HUES48 (cell line): ENCODE measurements at regions not wholly inside any gene's neighbourhood (a gene's known extent, or its start where the extent isn't known, plus 50 kb on each side); places are given as distances from the start of the nearest gene placed in this dataset.

Experiments used
- H3K27ac ChIP-seq: one replicate; pipeline ENCODE4 v1.7.0; 2013; ENCODE audit warnings: low read depth, low read length, inconsistent platforms
- H3K27me3 ChIP-seq: 2 replicates; pipeline ENCODE4 v1.6.1; 2013; ENCODE audit warnings: mild to moderate bottlenecking, low read length; ENCODE audit not compliant: control insufficient read depth, insufficient read depth
- H3K36me3 ChIP-seq: 2 replicates; pipeline ENCODE4 v1.6.1; 2013; ENCODE audit warnings: low read length; ENCODE audit not compliant: control insufficient read depth, insufficient read depth
- H3K4me1 ChIP-seq: 2 replicates; pipeline ENCODE4 v1.6.1; 2013; ENCODE audit warnings: mild to moderate bottlenecking, low read length; ENCODE audit not compliant: control insufficient read depth, insufficient read depth
- H3K4me3 ChIP-seq: 2 replicates; pipeline ENCODE4 v1.5.1; 2013; ENCODE audit warnings: mild to moderate bottlenecking, low read depth, low read length
- H3K9ac ChIP-seq: 2 replicates; pipeline ENCODE4 v1.6.1; 2013; ENCODE audit warnings: mild to moderate bottlenecking, low read depth, low read length, moderate library complexity
- H3K9me3 ChIP-seq: 2 replicates; pipeline ENCODE4 v1.6.1; 2013; ENCODE audit warnings: low read length; ENCODE audit not compliant: control insufficient read depth, insufficient read depth

DNA sequence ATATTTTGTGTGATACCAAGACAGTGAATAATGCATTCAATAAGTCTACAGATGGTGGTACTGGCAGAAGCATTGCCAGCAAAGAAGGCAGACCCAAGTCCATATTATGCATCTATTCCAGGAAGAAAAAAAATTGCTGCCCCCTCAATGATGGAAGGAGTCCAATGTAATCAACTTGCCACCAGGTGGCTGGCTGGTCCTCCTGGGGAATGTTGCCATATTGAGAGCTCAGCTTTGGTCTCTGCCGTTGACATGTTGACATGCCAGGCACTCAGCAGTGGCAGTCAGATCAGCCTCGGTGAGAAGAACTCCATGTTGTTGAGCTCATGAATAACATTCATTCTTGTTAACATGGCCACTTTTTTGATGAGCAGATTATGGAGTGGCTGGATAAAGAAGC lies 298.5 kb downstream of the IGSF11 start:
- Histone ChIP-seq H3K9me3 (no peaks in the 10 kb centered on the region; the same call in 1 of the 2 replicates), H3K36me3 (no peaks in the 10 kb centered on the region), H3K4me3 (no peak overlapping the region), H3K27me3 (no peaks in the 10 kb centered on the region), H3K27ac (no peak overlapping the region), H3K4me1 (no peaks in the 10 kb centered on the region), H3K9ac (no peak overlapping the region)

GRCh38 chr3:118740722-118741290 lies 293.8 kb downstream of the IGSF11 start:
- Histone ChIP-seq H3K36me3 (no peaks in the 10 kb centered on the region), H3K4me3 (no peak overlapping the region), H3K9me3 (no peaks in the 10 kb centered on the region; the same call in 1 of the 2 replicates), H3K27ac (no peak overlapping the region), H3K9ac (no peak overlapping the region), H3K4me1 (no peaks in the 10 kb centered on the region), H3K27me3 (no peaks in the 10 kb centered on the region)

- no peak overlapping the region for H3K9ac ChIP-seq
- no peaks in the 10 kb centered on the region; the same call in 1 of the 2 replicates for H3K9me3 ChIP-seq
- no peak overlapping the region for H3K27ac ChIP-seq
- no peaks in the 10 kb centered on the region for H3K36me3 ChIP-seq
- no peaks in the 10 kb centered on the region for H3K4me1 ChIP-seq
- no peaks in the 10 kb centered on the region for H3K27me3 ChIP-seq
- H3K4me3 ChIP-seq, result no peak overlapping the region
Observed at GRCh38 chr3:118742760-118743159, 291.9 kb downstream of the IGSF11 start.

DNA sequence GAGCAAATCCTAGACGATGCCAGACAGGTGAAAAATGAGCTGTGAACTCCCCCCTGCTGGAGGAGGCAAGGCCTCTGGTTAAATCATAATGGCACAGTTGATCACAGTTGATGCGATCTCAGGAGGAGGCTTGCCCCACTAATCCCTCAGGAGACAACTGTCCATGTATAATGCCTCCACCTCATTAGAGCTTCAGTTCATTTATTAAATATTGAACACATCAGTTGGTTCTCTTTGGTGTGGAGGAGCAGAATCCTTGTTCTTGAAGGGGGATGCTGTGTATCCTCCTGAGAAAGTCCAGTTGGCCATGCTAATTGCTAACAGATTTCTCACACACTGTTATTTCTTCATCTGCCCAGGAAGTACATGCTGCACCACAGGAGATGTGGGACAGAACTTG lies 290.5 kb downstream of the IGSF11 start:
- Histone ChIP-seq H3K27ac (no peak overlapping the region), H3K27me3 (no peaks in the 10 kb centered on the region), H3K4me1 (no peaks in the 10 kb centered on the region), H3K36me3 (no peaks in the 10 kb centered on the region), H3K4me3 (no peak overlapping the region), H3K9me3 (no peaks in the 10 kb centered on the region; the same call in 1 of the 2 replicates), H3K9ac (no peak overlapping the region)

GRCh38 chr3:118754406-118755252 lies 280.0 kb downstream of the IGSF11 start:
- Histone ChIP-seq H3K27ac (no peak overlapping the region), H3K4me1 (peaks cover 4% of the 10 kb centered on the region; the same call in 1 of the 2 replicates), H3K36me3 (no peaks in the 10 kb centered on the region)

GRCh38 chr3:118755253-118755801 lies 279.3 kb downstream of the IGSF11 start:
- Histone ChIP-seq H3K36me3 (no peaks in the 10 kb centered on the region), H3K27me3 (no peaks in the 10 kb centered on the region), H3K4me1 (peaks cover 10% of the 10 kb centered on the region), H3K4me3 (no peak overlapping the region), H3K27ac (no peak overlapping the region), H3K9ac (no peak overlapping the region), H3K9me3 (no peaks in the 10 kb centered on the region)

More at GRCh38 chr3:118754406-118755252, 280.0 kb downstream of the IGSF11 start:
- H3K27me3 ChIP-seq, result no peaks in the 10 kb centered on the region
- no peaks in the 10 kb centered on the region for H3K9me3 ChIP-seq
- H3K9ac ChIP-seq, result no peak overlapping the region
- no peak overlapping the region for H3K4me3 ChIP-seq

DNA sequence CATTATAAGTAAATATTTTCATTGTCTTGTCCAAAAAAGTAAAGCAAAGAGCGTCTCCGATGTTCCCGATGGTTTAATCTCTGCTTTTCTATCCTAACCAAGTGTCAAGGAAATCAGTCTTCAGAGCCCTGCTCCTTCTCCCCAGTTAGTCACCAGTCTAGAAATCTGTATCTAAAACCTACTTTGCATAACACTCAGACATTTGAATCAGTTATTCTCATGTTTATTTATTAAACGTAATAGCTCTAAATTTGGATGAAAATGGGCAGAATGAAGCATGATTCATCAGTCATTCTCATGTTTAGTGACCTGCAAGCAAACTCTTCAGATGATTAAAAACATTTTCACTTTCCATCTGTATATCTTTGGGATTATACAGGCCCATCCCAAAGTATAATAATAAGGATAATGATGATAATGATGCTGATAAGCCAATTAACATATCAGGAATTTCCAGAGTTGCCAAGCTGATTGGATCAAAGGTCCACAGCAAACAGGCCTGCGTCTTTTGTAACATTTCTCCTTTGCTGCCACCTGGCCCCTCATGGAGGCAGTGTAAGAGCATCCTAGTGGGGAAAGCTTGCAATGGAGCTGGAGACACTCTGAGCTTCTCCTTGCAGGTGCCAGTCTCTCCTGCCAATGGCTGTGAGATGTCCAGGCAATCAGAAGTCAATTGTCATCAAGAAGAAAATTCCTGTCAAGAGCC lies 273.9 kb downstream of the IGSF11 start:
- Histone ChIP-seq H3K9ac (no peak overlapping the region), H3K36me3 (no peaks in the 10 kb centered on the region), H3K27me3 (no peaks in the 10 kb centered on the region), H3K4me1 (peaks cover 32% of the 10 kb centered on the region), H3K27ac (peak overlapping the region; percentile 71), H3K4me3 (no peak overlapping the region), H3K9me3 (no peaks in the 10 kb centered on the region)

DNA sequence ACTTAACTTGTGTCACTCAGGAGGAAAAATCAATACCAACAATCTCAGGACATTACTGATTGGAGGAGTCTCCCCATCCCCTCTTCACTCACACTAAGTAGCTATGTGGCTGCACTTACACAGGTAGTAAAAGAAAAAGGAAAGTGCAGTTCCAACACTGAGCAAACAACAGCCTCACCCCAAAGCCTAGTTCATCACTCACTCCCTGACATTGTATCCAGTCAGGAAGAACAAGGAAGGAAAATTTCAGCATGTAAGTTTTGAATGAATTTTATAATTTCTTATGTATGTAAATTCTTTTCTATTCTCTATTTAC lies 273.4 kb downstream of the IGSF11 start:
- Histone ChIP-seq H3K4me3 (no peak overlapping the region), H3K27me3 (no peaks in the 10 kb centered on the region), H3K9ac (no peak overlapping the region), H3K36me3 (no peaks in the 10 kb centered on the region), H3K9me3 (no peaks in the 10 kb centered on the region), H3K4me1 (peaks cover 35% of the 10 kb centered on the region), H3K27ac (peak overlapping the region; percentile 71)

GRCh38 chr3:118765636-118766305 lies 268.9 kb downstream of the IGSF11 start:
- no peaks in the 10 kb centered on the region for H3K27me3 ChIP-seq
- no peak overlapping the region for H3K4me3 ChIP-seq
- no peaks in the 10 kb centered on the region for H3K9me3 ChIP-seq
- H3K27ac ChIP-seq, result no peak overlapping the region
- no peaks in the 10 kb centered on the region for H3K36me3 ChIP-seq
- no peak overlapping the region for H3K9ac ChIP-seq
- H3K4me1 ChIP-seq, result peaks cover 22% of the 10 kb centered on the region

DNA sequence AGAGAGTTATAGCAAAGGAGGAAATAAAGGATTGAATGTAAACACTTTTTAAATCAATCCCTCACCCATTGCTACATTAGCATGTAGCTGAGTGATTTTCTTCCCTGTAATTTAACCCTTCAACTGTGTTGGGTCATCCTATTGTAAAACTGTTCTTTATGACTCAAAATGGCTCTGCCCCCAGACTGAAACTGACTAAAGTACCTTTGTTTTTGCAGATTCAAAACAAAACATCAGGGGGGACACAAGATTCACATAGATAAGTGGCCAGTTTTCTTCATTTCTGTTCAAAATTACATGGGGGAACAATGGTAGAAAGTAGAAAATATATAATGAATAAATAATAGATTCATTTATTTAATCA lies 268.4 kb downstream of the IGSF11 start:
- Histone ChIP-seq H3K4me3 (no peak overlapping the region), H3K27ac (no peak overlapping the region), H3K9ac (no peak overlapping the region), H3K36me3 (no peaks in the 10 kb centered on the region), H3K27me3 (no peaks in the 10 kb centered on the region), H3K9me3 (no peaks in the 10 kb centered on the region), H3K4me1 (peaks cover 19% of the 10 kb centered on the region)
